MCF 10A (cell line): ENCODE measurements at regions not wholly inside any gene's neighbourhood (a gene's known extent, or its start where the extent isn't known, plus 50 kb on each side); places are given as distances from the start of the nearest gene placed in this dataset.

Source experiments
- BruUV-seq: library from RNA; stranded (reverse); fragments of 400-500 nt; replicated peaks from 2 replicates; lab custom pipeline; 2021; lab: Mats Ljungman, UMichigan
- CTCF ChIA-PET: fragments of 300-600 bp; sonication (Branson Sonifier 250); formaldehyde crosslinking; extraction: SDS; loops from one replicate; lab custom pipeline; 2021; ENCODE audit warnings: antibody characterized with exemption, inconsistent platforms; lab: Yijun Ruan, JAX
- POLR2A ChIA-PET: fragments of 300-600, 350-650 bp; sonication (Branson Sonifier 250); formaldehyde crosslinking; extraction: SDS; loops from one replicate; lab custom pipeline; 2020; ENCODE audit warnings: antibody characterized with exemption, inconsistent platforms; lab: Yijun Ruan, JAX
- DNase-seq: peaks from one replicate; pipeline ENCODE4 v3.0.0-alpha.2; 2018; ENCODE audit not compliant: unreplicated experiment
- H3K27ac Mint-ChIP-seq: one replicate; pipeline ENCODE4 v1.8.0; 2022; ENCODE audit warnings: mild to moderate bottlenecking, low read depth, mixed read lengths; ENCODE audit not compliant: unreplicated experiment
- H3K27me3 Mint-ChIP-seq: one replicate; pipeline ENCODE4 v1.8.0; 2022; ENCODE audit warnings: mixed read lengths; ENCODE audit not compliant: insufficient read depth, unreplicated experiment
- H3K36me3 Mint-ChIP-seq: one replicate; pipeline ENCODE4 v1.8.0; 2022; ENCODE audit warnings: mild to moderate bottlenecking, moderate library complexity, mixed read lengths; ENCODE audit not compliant: insufficient read depth, unreplicated experiment
- H3K4me1 Mint-ChIP-seq: one replicate; pipeline ENCODE4 v1.8.0; 2022; ENCODE audit warnings: mixed read lengths; ENCODE audit not compliant: insufficient read depth, unreplicated experiment
- H3K4me3 Mint-ChIP-seq: one replicate; pipeline ENCODE4 v1.8.0; 2022; ENCODE audit warnings: mild to moderate bottlenecking, moderate library complexity, mixed read lengths; ENCODE audit not compliant: unreplicated experiment
- H3K9me3 Mint-ChIP-seq: one replicate; pipeline ENCODE4 v1.8.0; 2022; ENCODE audit warnings: mixed read lengths; ENCODE audit not compliant: unreplicated experiment
- CTCF ChIP-seq: fragments of 200-600 bp; IDR thresholded peaks from one replicate; pipeline ENCODE4 v1.8.0; 2022; ENCODE audit warnings: antibody characterized with exemption, mild to moderate bottlenecking; ENCODE audit not compliant: unreplicated experiment
- intact Hi-C: fragments of 100-400 bp; cut with micrococcal nuclease; formaldehyde crosslinking; loops from 2 replicates; pipeline ENCODE4 v1.14.1; 2022

- POLR2A ChIA-PET = no interaction called here
- DNase-seq = no peak
- BruUV-seq = no TSS peak
- Mint-ChIP-seq H3K27ac (no peak overlapping the region), H3K4me3 (no peak overlapping the region), H3K9me3 (peaks cover 7% of the 10 kb centered on the region), H3K27me3 (no peaks in the 10 kb centered on the region), H3K36me3 (no peaks in the 10 kb centered on the region), H3K4me1 (no peaks in the 10 kb centered on the region)
- intact Hi-C loops = no loop called here
- CTCF ChIA-PET = no interaction called here
- no peak for TF ChIP-seq CTCF
These were observed 307.5 kb upstream of the ANKRD30A start for GRCh38 chr10:36817898-36818297.

GRCh38 chr10:36808625-36809362, 316.6 kb upstream of the ANKRD30A start:
- Mint-ChIP-seq H3K27me3 (no peaks in the 10 kb centered on the region), H3K9me3 (no peaks in the 10 kb centered on the region), H3K27ac (no peak overlapping the region), H3K4me1 (no peaks in the 10 kb centered on the region), H3K36me3 (no peaks in the 10 kb centered on the region), H3K4me3 (no peak overlapping the region)
- ChIA-PET POLR2A (no interaction called here), CTCF (no interaction called here)
- BruUV-seq = no TSS peak
- TF ChIP-seq CTCF = no peak
- intact Hi-C loops = no loop called here
- DNase-seq = no peak

GRCh38 chr10:36803229-36803628, 322.2 kb upstream of the ANKRD30A start:
- no peaks in the 10 kb centered on the region for H3K27me3 Mint-ChIP-seq
- H3K4me1 Mint-ChIP-seq = no peaks in the 10 kb centered on the region
- no TSS peak for BruUV-seq
- no peak overlapping the region for H3K4me3 Mint-ChIP-seq
- no peak for TF ChIP-seq CTCF
- DNase-seq = no peak
- H3K36me3 Mint-ChIP-seq = no peaks in the 10 kb centered on the region
- H3K9me3 Mint-ChIP-seq = no peaks in the 10 kb centered on the region
- CTCF ChIA-PET = interaction anchor here (0.6 to 0.7 kb wide), 2 partner anchors 1191 to 1608 kb away, joined by 3 read pairs; no protein-coding TSS in a partner anchor
- H3K27ac Mint-ChIP-seq = no peak overlapping the region
- POLR2A ChIA-PET = no interaction called here
- intact Hi-C loops = no loop called here

GRCh38 chr10:36802490-36803153, 322.8 kb upstream of the ANKRD30A start:
- ChIA-PET CTCF (interaction anchor here (0.7 kb wide), 1 partner anchor 1191 kb away, joined by 3 read pairs; no protein-coding TSS in a partner anchor), POLR2A (no interaction called here)
- BruUV-seq = no TSS peak
- Mint-ChIP-seq H3K9me3 (no peaks in the 10 kb centered on the region), H3K27me3 (no peaks in the 10 kb centered on the region), H3K27ac (no peak overlapping the region), H3K4me3 (no peak overlapping the region), H3K36me3 (no peaks in the 10 kb centered on the region), H3K4me1 (no peaks in the 10 kb centered on the region)
- no peak for TF ChIP-seq CTCF
- intact Hi-C loops = no loop called here
- DNase-seq = no peak
